ENCODE measurements at regions not wholly inside any gene's neighbourhood (a gene's known extent, or its start where the extent isn't known, plus 50 kb on each side); places are given as distances from the start of the nearest gene placed in this dataset.

DNA sequence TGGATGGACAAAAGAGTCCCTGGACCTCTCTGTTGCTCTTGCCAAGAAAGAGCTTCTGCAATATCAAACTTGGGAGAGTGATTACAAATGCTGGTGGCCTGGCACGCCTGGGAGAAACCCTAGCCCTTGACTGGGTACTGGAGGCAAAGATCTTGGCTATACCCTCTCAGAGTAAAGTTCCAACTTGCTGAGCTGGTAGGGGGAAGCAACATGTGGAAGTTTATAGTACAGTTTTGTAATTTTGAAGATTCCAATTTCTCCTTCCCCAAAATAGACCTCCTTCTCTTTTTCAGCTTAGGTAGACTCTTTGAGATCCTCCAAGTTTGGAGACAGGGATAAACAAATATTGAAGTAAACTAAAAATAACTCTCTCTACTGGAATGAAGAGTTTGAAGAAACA lies 645.3 kb downstream of the NR4A2 start:
- CTCF ChIA-PET, result no interaction called here

DNA sequence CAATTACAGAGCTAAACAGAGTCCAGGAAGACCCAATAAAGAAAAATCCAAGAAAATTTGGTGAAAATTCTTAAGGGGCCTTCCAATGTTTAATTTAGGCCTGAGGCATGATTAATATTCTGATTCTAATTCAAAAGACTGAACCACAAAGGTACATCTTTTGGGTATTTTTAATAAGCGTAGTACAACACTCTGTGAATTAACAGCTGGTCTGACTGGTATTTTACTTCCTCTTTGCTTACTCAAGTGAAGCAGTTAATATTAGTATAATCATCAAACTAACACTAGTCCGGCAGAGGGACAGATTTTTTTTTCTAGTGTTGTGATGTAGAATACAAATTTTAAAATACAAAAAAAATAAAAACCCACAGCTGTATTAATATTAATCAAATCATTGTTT lies 652.9 kb downstream of the NR4A2 start:
- H3K9ac ChIP-seq (ENCODE audit: low read length), result no peak overlapping the region
- no peak overlapping the region for H3K27ac ChIP-seq (ENCODE audit: low read length)
- peaks cover 10% of the 10 kb centered on the region; the same call in 1 of the 2 replicates for H3K27me3 ChIP-seq (ENCODE audit: low read length)
- no peaks in the 10 kb centered on the region for H3K79me2 ChIP-seq (ENCODE audit: low read length)
- H2AFZ ChIP-seq (ENCODE audit: low read length), result no peak overlapping the region
- ATAC-seq, result no peak
- no peak for DNase-seq
- no peaks in the 10 kb centered on the region for H3K36me3 ChIP-seq (ENCODE audit: low read depth, low read length)
- ChIA-PET POLR2A (ENCODE audit: unreplicated experiment) (no interaction called here), CTCF (no interaction called here)
- H3F3A ChIP-seq (ENCODE audit: low read length, unreplicated experiment), result no peaks in the 10 kb centered on the region
- no peak overlapping the region for H3K4me3 ChIP-seq (ENCODE audit: low read length)
- H4K20me1 ChIP-seq (ENCODE audit: low read length), result no peaks in the 10 kb centered on the region
- H3K9me2 ChIP-seq (replicated peaks; ENCODE audit: low read length), result no peaks in the 10 kb centered on the region
- TF ChIP-seq CTCF (conservative IDR thresholded peaks at IDR 0.05; ENCODE audit: low read depth, low read length) (no peak), EZH2phosphoT487 (IDR thresholded peaks at IDR 0.05; ENCODE audit: borderline replicate concordance, low read length) (no peak), EZH2 (IDR thresholded peaks at IDR 0.05; ENCODE audit: low read length, unreplicated experiment) (no peak)
- no peak overlapping the region for H3K4me2 ChIP-seq (ENCODE audit: low read length)
- no peaks in the 10 kb centered on the region for H3K4me1 ChIP-seq (ENCODE audit: insufficient read depth, low read length)
- intact Hi-C loops (cut with micrococcal nuclease), result no loop called here
- BruUV-seq (replicated peaks), result no TSS peak
- no peaks in the 10 kb centered on the region for H3K9me3 ChIP-seq (ENCODE audit: low read length)

More for the DNA sequence above, 645.3 kb downstream of the NR4A2 start:
- Histone ChIP-seq H3F3A (ENCODE audit: low read length, unreplicated experiment) (no peaks in the 10 kb centered on the region), H2AFZ (ENCODE audit: low read length) (no peak overlapping the region), H3K27me3 (ENCODE audit: low read length) (peaks cover 14% of the 10 kb centered on the region; the same call in 1 of the 2 replicates), H3K4me3 (ENCODE audit: low read length) (no peak overlapping the region), H3K9me3 (ENCODE audit: low read length) (no peaks in the 10 kb centered on the region), H3K79me2 (ENCODE audit: low read length) (no peaks in the 10 kb centered on the region), H4K20me1 (ENCODE audit: low read length) (no peaks in the 10 kb centered on the region), H3K9ac (ENCODE audit: low read length) (no peak overlapping the region), H3K36me3 (ENCODE audit: low read depth, low read length) (no peaks in the 10 kb centered on the region), H3K27ac (ENCODE audit: low read length) (no peak overlapping the region), H3K9me2 (replicated peaks; ENCODE audit: low read length) (no peaks in the 10 kb centered on the region), H3K4me2 (ENCODE audit: low read length) (no peak overlapping the region), H3K4me1 (ENCODE audit: insufficient read depth, low read length) (no peaks in the 10 kb centered on the region)
- DNase-seq, result no peak
- no peak for TF ChIP-seq EZH2phosphoT487 (IDR thresholded peaks at IDR 0.05; ENCODE audit: borderline replicate concordance, low read length)
- TF ChIP-seq EZH2 (IDR thresholded peaks at IDR 0.05; ENCODE audit: low read length, unreplicated experiment), result no peak
- no peak for TF ChIP-seq CTCF (conservative IDR thresholded peaks at IDR 0.05; ENCODE audit: low read depth, low read length)
- no peak for ATAC-seq
- POLR2A ChIA-PET (ENCODE audit: unreplicated experiment), result no interaction called here
- intact Hi-C loops (cut with micrococcal nuclease), result no loop called here
- BruUV-seq (replicated peaks), result no TSS peak

DNA sequence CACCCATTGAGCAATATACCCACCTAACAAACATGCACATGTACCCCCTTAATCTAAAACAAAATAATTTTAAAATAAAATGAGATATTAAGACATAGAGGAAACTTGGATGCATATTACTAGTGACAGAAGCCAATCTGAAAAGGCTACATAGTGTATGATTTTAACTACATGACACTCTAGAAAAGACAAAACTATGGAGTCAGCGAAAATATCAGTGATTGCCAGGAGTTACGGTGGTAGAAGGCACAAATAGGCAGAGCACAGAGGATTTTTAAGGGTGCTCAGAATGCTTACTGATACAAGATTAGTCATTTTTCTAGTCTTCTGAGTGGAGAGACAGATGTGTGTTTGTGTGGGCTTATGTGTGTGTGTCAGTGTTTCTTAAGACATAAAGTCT lies 656.6 kb downstream of the NR4A2 start:
- no peaks in the 10 kb centered on the region for H3F3A ChIP-seq (ENCODE audit: low read length, unreplicated experiment)
- no peak overlapping the region for H3K27ac ChIP-seq (ENCODE audit: low read length)
- H3K79me2 ChIP-seq (ENCODE audit: low read length), result no peaks in the 10 kb centered on the region
- no peak overlapping the region for H3K4me3 ChIP-seq (ENCODE audit: low read length)
- no peak overlapping the region for H2AFZ ChIP-seq (ENCODE audit: low read length)
- ATAC-seq (no peak), DNase-seq (no peak)
- ChIA-PET CTCF (no interaction called here), POLR2A (ENCODE audit: unreplicated experiment) (no interaction called here)
- no peak overlapping the region for H3K9ac ChIP-seq (ENCODE audit: low read length)
- H3K27me3 ChIP-seq (ENCODE audit: low read length), result no peaks in the 10 kb centered on the region
- no peak overlapping the region for H3K4me2 ChIP-seq (ENCODE audit: low read length)
- no peaks in the 10 kb centered on the region for H4K20me1 ChIP-seq (ENCODE audit: low read length)
- intact Hi-C loops (cut with micrococcal nuclease), result no loop called here
- no peaks in the 10 kb centered on the region for H3K4me1 ChIP-seq (ENCODE audit: insufficient read depth, low read length)
- no peaks in the 10 kb centered on the region for H3K9me3 ChIP-seq (ENCODE audit: low read length)
- BruUV-seq (replicated peaks), result no TSS peak
- TF ChIP-seq CTCF (conservative IDR thresholded peaks at IDR 0.05; ENCODE audit: low read depth, low read length) (no peak), EZH2 (IDR thresholded peaks at IDR 0.05; ENCODE audit: low read length, unreplicated experiment) (no peak), EZH2phosphoT487 (IDR thresholded peaks at IDR 0.05; ENCODE audit: borderline replicate concordance, low read length) (no peak)
- no peaks in the 10 kb centered on the region for H3K9me2 ChIP-seq (replicated peaks; ENCODE audit: low read length)
- H3K36me3 ChIP-seq (ENCODE audit: low read depth, low read length), result no peaks in the 10 kb centered on the region
